ENCODE measurements at regions not wholly inside any gene's neighbourhood (a gene's known extent, or its start where the extent isn't known, plus 50 kb on each side); places are given as distances from the start of the nearest gene placed in this dataset.

- TF ChIP-seq, protein P1, sequence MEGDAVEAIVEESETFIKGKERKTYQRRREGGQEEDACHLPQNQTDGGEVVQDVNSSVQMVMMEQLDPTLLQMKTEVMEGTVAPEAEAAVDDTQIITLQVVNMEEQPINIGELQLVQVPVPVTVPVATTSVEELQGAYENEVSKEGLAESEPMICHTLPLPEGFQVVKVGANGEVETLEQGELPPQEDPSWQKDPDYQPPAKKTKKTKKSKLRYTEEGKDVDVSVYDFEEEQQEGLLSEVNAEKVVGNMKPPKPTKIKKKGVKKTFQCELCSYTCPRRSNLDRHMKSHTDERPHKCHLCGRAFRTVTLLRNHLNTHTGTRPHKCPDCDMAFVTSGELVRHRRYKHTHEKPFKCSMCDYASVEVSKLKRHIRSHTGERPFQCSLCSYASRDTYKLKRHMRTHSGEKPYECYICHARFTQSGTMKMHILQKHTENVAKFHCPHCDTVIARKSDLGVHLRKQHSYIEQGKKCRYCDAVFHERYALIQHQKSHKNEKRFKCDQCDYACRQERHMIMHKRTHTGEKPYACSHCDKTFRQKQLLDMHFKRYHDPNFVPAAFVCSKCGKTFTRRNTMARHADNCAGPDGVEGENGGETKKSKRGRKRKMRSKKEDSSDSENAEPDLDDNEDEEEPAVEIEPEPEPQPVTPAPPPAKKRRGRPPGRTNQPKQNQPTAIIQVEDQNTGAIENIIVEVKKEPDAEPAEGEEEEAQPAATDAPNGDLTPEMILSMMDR (IDR thresholded peaks at IDR 0.05) = no peak
Measured at GRCh38 chr13:110014719-110015118, 228.3 kb upstream of the IRS2 start.

DNA sequence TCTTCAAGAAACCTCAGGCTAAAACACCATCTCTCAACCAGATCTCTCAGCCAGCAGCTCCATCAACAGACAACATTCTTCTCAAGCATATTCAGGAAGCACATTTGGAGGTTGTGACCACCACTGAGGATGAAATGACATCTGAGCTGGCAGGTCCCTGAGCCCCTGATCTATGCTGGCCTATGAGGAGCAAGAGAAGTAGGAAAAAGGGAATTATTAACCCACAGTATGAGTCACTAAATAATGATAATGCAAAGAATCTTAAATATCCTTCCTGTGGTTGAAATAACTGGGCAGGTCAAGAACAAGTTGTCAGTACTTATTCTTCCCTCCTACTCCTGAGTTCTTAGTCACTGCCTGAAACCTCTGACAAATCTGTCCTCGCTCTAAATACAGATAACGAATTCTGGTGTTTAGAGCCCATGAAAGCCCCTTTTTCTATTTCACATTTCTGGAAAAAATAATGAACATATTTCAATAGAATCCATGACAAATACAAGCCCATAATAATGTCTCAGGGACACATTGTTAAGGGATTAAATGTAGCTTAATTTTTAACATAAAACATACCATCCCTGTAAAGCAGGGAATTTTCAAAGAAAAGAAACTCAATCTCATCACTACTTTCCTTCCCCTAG, 225.8 kb upstream of the IRS2 start:
- TF ChIP-seq, protein P1 (IDR thresholded peaks at IDR 0.05) = no peak

- TF ChIP-seq, protein P1 (IDR thresholded peaks at IDR 0.05) = no peak
Measured at GRCh38 chr13:110010404-110011138, 224.2 kb upstream of the IRS2 start.

DNA sequence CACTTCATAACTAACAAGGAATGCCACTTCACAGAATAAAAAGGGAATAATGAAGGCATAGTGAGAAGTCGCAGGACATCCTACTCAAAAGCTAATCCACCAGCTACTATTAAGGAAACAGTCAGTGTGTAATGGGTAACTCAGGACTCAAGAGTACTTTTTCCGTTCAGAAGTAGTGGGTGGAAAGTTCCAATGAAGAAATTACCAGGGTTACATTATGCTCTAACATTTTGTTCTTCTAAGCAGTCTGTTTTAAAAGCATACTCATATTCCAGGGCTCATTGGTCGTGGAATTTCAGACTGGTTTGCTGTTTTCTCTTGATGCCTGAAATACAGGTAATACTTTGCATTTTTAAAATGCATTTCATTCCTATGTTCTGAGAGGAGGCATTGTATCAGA, 222.4 kb upstream of the IRS2 start:
- TF ChIP-seq, protein P1 (IDR thresholded peaks at IDR 0.05) = no peak

GRCh38 chr13:110006304-110006703, 219.9 kb upstream of the IRS2 start:
- TF ChIP-seq, protein P1 (IDR thresholded peaks at IDR 0.05) = no peak

GRCh38 chr13:110005563-110005962, 219.2 kb upstream of the IRS2 start:
- TF ChIP-seq, protein P1 (IDR thresholded peaks at IDR 0.05) = no peak

- TF ChIP-seq, protein P1 (IDR thresholded peaks at IDR 0.05) = no peak
Measured at GRCh38 chr13:110004814-110005213, 218.4 kb upstream of the IRS2 start.

Data from LNCAP (cell line).